Stomach (tissue), 8 donors: ENCODE measurements at regions not wholly inside any gene's neighbourhood (a gene's known extent, or its start where the extent isn't known, plus 50 kb on each side); places are given as distances from the start of the nearest gene placed in this dataset.

Source experiments
- DNase-seq, 2 donors: peaks; one replicate each; pipeline versions ENCODE4 v3.0.0 to v3.0.0-alpha.2; 2013 to 2019
- H3K27ac ChIP-seq, 5 donors: fragments of 200-600 bp in 4 of 5; sonication (generic) in 4 of 5; one replicate each; pipeline ENCODE4 v1.5.1; 2013 to 2019; ENCODE audit warnings: mild to moderate bottlenecking in 1 of 5, moderate library complexity in 1 of 5
- H3K27me3 ChIP-seq, 3 donors: fragments of 200-600 bp; sonication (generic); one replicate each; pipeline ENCODE4 v1.5.1; 2017 to 2019; ENCODE audit warnings: mixed run types in 1 of 3
- H3K36me3 ChIP-seq, 4 donors: fragments of 200-600 bp; sonication (generic); 1 replicate in 3 of 4; 2 replicates in 1 of 4; pipeline ENCODE4 v1.5.1; 2016 to 2019
- H3K4me1 ChIP-seq, 4 donors: fragments of 200-600 bp; sonication (generic); one replicate each; pipeline ENCODE4 v1.5.1; 2016 to 2019
- H3K4me3 ChIP-seq, 4 donors: fragments of 200-600 bp; sonication (generic) in 3 of 4; one replicate each; pipeline ENCODE4 v1.5.1; 2016 to 2019; ENCODE audit warnings: mild to moderate bottlenecking in 1 of 4
- H3K9me3 ChIP-seq, 4 donors: fragments of 200-600 bp; sonication (generic); one replicate each; pipeline ENCODE4 v1.5.1; 2016 to 2019
- CTCF ChIP-seq, 7 experiments: fragments of 450-650 bp in 4 of 7; fragments of 200-600 bp in 3 of 7; sonication (generic) in 3 of 7; IDR thresholded peaks; one replicate each; pipeline ENCODE4 v1.5.1; 2016 to 2019; ENCODE audit warnings: antibody characterized with exemption in 7 of 7, control low read depth in 2 of 7, mild to moderate bottlenecking in 1 of 7
- EP300 ChIP-seq: sonication (generic); formaldehyde crosslinking; IDR thresholded peaks from one replicate; pipeline ENCODE4 v1.6.1; 2017; ENCODE audit warnings: antibody characterized with exemption
- POLR2A ChIP-seq, 4 donors: fragments of 450-650 bp; IDR thresholded peaks; one replicate each; pipeline ENCODE4 v1.6.1; 2016; ENCODE audit warnings: antibody characterized with exemption in 4 of 4, control low read depth in 2 of 4, mild to moderate bottlenecking in 1 of 4, moderate library complexity in 1 of 4
- POLR2AphosphoS5 ChIP-seq, 3 donors: sonication (generic); formaldehyde crosslinking; IDR thresholded peaks; one replicate each; pipeline ENCODE4 v1.6.1; 2016; ENCODE audit warnings: antibody characterized with exemption in 3 of 3
- WGBS, 5 donors: extraction: QIAGEN DNeasy Blood & Tissue Kit in 3 of 5; methylation state at CpG; one replicate each; pipeline versions ENCODE4 v1.1.5 to v1.1.7; 2013 to 2018; 5-methylcytosine and 5-hydroxymethylcytosine counted together
- intact Hi-C: fragments of 100-400 bp; cut with DNase I; formaldehyde crosslinking; loops from one replicate; pipeline ENCODE4 v1.15.1; 2023; ENCODE audit warnings: low total_unique reads
- donor health status: healthy with polysubstance abuse.
- donor health status: Bipolar disorder and iron deficiency.
- donor health status: healthy.

GRCh38 chr3:187850258-187850921 is 105.1 kb upstream of the BCL6 start:
- Histone ChIP-seq H3K4me3 (no peak overlapping the region), H3K4me1 (no peaks in the 10 kb centered on the region), H3K9me3 (peaks cover 0 to 11% (median 2%) of the 10 kb centered on the region in 4 donors), H3K27me3 (no peaks in the 10 kb centered on the region), H3K27ac (peak overlapping the region in 2 of 5 donors; percentile 42 to 52), H3K36me3 (no peaks in the 10 kb centered on the region)
- 68 to 77% (median 73%) methylated on average over 4 of the region's 4 CpGs for WGBS, 5 donors
- intact Hi-C loops = no loop called here
- TF ChIP-seq CTCF (IDR thresholded peaks at IDR 0.05) = no peak
- no peak for DNase-seq

- H3K4me3 ChIP-seq = no peak overlapping the region
- no peaks in the 10 kb centered on the region for H3K36me3 ChIP-seq
- H3K27ac ChIP-seq = no peak overlapping the region
- H3K27me3 ChIP-seq = no peaks in the 10 kb centered on the region
- WGBS, 5 donors = 81 to 89% (median 82%) methylated on average over 5 of the region's 5 CpGs
- DNase-seq = no peak
- H3K9me3 ChIP-seq = peaks cover 0 to 11% (median 2%) of the 10 kb centered on the region in 4 donors
- TF ChIP-seq EP300 (no peak), CTCF (IDR thresholded peaks at IDR 0.05) (no peak), POLR2AphosphoS5 (IDR thresholded peaks at IDR 0.05) (no peak), POLR2A (IDR thresholded peaks at IDR 0.05) (no peak)
- intact Hi-C loops = no loop called here
- H3K4me1 ChIP-seq = no peaks in the 10 kb centered on the region
Observed at GRCh38 chr3:187852842-187853730, 107.8 kb upstream of the BCL6 start.

- H3K9me3 ChIP-seq = peaks cover 0 to 11% (median 2%) of the 10 kb centered on the region in 4 donors
Observed at GRCh38 chr3:187855131-187855530, 109.9 kb upstream of the BCL6 start.

GRCh38 chr3:187856555-187856954 is 111.3 kb upstream of the BCL6 start:
- WGBS, 5 donors = 84 to 100% (median 97%) methylated on average over 2 of the region's 2 CpGs
- no peaks in the 10 kb centered on the region for H3K27me3 ChIP-seq
- no peak overlapping the region for H3K27ac ChIP-seq
- H3K9me3 ChIP-seq = peaks cover 0 to 11% (median 2%) of the 10 kb centered on the region in 4 donors
- no peaks in the 10 kb centered on the region for H3K4me1 ChIP-seq
- TF ChIP-seq POLR2A (IDR thresholded peaks at IDR 0.05) (no peak), EP300 (no peak), CTCF (IDR thresholded peaks at IDR 0.05) (no peak), POLR2AphosphoS5 (IDR thresholded peaks at IDR 0.05) (no peak)
- intact Hi-C loops = no loop called here
- DNase-seq = no peak
- no peaks in the 10 kb centered on the region for H3K36me3 ChIP-seq
- no peak overlapping the region for H3K4me3 ChIP-seq

More at GRCh38 chr3:187855131-187855530, 109.9 kb upstream of the BCL6 start:
- Histone ChIP-seq H3K27me3 (no peaks in the 10 kb centered on the region), H3K27ac (no peak overlapping the region), H3K4me3 (no peak overlapping the region), H3K4me1 (no peaks in the 10 kb centered on the region), H3K36me3 (no peaks in the 10 kb centered on the region)
- 91 to 100% (median 98%) methylated on average over 2 of the region's 2 CpGs for WGBS, 5 donors
- DNase-seq = no peak
- intact Hi-C loops = no loop called here
- TF ChIP-seq POLR2A (IDR thresholded peaks at IDR 0.05) (no peak), POLR2AphosphoS5 (IDR thresholded peaks at IDR 0.05) (no peak), EP300 (no peak), CTCF (IDR thresholded peaks at IDR 0.05) (no peak)
